NCI-H1105 (cell line): ENCODE measurements at regions not wholly inside any gene's neighbourhood (a gene's known extent, or its start where the extent isn't known, plus 50 kb on each side); places are given as distances from the start of the nearest gene placed in this dataset.
"Not testable (repeated sequence)": the region's sequence is repeated elsewhere in the genome, so short reads cannot be mapped to it uniquely, and the experiment has no call there.

ENCODE experiments used
- DNase-seq: peaks from one replicate; lab custom pipeline; 2025; lab: John Stamatoyannopoulos, UW

DNA sequence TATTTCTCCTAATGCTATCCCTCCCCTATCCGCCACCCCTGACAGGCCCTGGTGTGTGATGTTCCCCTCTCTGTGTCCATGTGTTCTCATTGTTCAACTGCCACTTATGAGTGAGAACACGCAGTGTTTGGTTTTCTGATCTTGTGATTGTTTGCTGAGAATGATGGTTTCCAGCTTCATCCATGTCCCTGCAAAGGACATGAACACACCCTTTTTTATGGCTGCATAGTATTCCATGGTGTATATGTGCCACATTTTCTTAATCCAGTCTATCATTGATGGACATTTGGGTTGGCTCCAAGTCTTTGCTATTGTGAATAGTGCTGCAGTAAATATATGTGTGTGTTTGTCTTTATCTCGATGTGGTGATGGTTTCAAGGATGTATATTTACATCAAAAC is 353.4 kb downstream of the PTPRU start:
- not testable (repeated sequence) for DNase-seq

- no peak for DNase-seq
These were observed 350.8 kb downstream of the PTPRU start for GRCh38 chr1:29586991-29587745.

DNA sequence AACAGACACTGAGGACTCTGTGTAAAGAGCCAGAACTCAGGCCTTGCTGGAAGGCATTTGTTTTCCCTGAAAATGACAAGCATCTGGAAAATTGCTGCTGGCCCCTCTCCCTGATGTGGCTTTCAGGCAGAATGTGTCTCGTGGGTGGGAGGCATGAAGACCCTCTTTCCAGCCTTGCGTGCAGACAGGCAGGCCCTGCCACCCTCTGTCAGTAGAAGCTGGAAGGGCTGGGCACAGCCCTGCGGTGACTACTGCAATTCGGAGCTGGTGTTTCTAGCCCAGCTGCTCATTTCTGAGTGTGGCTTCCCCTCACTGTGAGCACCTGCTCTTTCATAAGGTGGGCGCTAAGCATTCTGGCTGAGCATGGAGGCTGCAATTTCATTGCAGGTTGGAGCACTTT is 349.9 kb downstream of the PTPRU start:
- no peak for DNase-seq

DNA sequence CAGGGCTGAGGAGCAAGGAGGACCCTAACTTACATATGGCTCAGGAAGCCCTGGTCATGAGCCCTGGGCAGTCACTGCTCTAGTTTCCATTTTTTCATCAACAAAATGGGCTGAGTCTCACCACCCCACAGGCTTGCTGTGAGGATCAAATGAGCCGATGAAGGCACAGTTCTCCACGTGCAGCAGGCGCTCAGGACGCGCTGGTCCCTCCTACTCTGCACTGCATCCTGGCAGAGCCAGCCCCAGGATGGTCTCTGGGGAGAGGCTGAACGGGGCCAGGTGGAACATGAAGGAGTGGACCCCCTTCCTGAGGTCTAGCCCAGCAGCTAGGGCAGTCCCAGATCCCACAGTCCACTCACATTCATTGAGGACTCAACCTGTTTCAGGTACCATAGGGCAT is 349.3 kb downstream of the PTPRU start:
- no peak for DNase-seq

DNA sequence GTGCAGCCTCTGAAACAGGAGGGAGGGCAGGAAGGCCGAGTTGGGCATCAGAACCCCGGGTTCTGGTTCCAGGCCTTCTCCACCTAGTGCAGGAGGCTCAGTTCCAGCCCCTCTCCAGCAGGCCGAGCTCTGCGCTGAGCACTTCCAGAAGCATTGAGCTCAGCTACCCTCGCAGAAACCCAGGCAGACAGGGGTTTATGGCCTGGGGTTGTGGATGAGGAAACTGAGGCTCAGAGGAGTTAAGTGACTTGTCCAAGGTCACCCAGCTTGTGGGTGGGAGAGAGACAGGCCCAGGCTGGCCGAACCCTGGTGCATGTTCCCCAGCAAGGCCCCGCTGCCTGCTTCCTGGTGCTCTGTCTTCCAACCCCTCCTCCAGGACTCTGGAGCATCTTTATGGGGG is 348.9 kb downstream of the PTPRU start:
- no peak for DNase-seq

DNA sequence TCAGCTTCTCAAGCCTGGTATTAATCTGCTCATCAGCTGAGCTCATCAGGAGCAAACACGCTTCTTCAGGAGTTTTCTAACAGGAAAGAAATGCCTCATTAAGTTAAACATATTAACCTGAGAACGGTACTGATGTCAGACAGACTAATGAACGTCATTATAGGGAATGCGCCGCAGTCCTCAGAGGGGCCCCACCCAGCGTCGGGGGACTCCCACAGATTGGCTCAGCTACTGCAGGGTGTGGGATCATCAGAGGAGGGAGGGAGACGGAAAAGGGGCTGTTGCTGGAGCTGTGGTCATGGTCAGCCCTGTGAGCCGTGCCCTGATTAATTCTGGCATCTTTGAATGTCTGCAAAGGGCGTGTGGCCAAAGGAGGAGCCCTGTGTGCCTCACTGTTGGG is 348.5 kb downstream of the PTPRU start:
- DNase-seq: no peak

DNA sequence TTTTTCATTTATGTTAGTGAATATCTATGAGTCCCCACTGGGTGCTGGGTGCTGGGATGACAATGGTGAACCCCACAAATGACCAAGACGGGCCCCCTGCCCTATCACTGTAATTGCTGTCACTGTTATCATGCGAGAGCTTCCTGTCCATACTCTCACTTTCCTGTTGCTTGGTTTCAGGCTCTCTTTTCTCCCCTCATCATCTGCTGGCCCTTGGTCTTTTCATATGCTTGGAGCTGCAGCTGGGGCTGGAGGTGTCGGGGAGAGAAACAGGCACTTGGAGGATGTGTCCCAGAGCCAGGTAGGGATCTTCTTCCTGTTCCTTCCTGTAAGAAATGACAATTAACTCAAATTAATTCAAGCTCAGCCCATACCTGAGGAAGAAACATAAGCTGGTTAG is 348.0 kb downstream of the PTPRU start:
- DNase-seq: no peak

- DNase-seq: no peak
These were observed 347.4 kb downstream of the PTPRU start for GRCh38 chr1:29583727-29584126.

DNA sequence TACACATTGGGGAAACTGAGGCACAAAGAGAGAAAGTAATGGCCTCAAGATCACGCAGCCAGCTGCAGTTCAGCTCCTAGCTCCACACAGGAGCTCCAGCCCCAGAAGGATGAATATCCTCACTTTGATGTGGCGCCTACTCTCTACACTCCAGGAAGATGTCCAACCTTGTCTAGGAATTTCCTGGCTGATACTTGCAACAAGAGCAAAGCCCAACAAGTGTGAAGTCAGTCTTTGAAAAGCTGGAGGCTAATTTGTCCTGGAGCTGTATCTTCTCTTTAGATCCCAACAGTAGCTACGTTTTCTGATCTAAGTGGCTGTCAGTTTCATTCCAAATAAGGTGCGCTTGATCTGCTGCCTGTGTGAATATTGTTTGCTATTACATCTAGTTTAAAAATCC is 344.9 kb downstream of the PTPRU start:
- no peak for DNase-seq

- DNase-seq: no peak
These were observed 343.6 kb downstream of the PTPRU start for GRCh38 chr1:29579821-29580425.

- no peak for DNase-seq
These were observed 341.2 kb downstream of the PTPRU start for GRCh38 chr1:29577512-29577911.

- peak; percentile 28 for DNase-seq
These were observed 340.2 kb downstream of the PTPRU start for GRCh38 chr1:29576510-29576909.

GRCh38 chr1:29575826-29576225 is 339.5 kb downstream of the PTPRU start:
- no peak for DNase-seq

DNA sequence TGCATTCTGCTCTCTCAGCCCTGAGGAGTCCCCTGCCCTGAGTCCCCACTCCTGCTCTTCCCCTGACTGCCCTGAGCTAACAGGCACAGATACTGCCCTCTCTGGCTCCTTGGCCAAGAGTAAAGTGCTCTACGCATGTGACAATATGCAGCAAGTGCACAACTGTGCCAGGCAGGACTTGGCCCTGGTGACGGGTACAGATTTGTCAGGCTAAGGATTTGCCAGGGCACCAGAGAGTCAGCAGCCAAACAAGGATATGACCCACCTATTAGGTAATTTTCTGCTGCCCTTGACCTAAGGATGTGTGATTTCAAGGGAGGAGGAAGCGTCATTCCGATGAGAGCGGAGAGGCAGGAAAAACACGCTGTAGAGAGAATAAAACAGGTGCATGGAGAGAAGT is 339.0 kb downstream of the PTPRU start:
- no peak for DNase-seq

DNA sequence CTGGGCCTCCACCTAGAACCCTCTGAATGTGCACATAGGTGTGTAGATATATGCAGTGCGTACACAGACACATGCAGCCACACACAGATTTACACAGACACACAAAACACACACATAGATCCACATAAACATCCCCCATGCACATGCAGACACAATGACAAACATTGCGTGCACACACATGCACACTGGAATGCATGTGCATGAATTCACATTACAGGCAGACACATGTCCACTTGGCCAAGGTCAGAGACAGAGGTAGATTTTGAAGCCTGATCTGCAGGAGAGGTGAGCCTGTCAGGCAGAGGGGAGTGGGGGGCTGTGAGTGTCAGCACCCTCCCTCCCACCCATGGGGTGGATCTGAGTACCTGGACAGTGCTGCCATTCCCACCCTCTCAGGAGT is 338.5 kb downstream of the PTPRU start:
- no peak for DNase-seq

GRCh38 chr1:29569971-29570634 is 333.8 kb downstream of the PTPRU start:
- no peak for DNase-seq

DNA sequence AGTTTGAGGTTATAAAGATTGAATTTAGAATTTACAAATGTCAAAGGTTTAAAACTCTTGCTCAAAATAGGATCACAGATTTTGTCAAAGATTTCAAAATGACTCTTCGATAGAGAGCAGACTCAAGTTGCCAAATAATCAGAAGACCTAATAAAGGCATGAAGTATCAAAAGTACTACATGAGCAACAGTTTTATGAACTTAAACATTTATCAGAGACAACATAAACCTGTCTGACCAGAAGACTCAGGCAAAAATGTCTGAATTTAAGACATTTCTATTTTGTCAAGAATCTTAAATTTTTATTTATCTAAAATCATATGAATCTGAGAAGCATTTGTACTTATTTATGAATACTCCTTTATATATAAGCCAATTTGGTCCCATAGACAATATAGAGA is 330.9 kb downstream of the PTPRU start:
- DNase-seq: no peak

DNA sequence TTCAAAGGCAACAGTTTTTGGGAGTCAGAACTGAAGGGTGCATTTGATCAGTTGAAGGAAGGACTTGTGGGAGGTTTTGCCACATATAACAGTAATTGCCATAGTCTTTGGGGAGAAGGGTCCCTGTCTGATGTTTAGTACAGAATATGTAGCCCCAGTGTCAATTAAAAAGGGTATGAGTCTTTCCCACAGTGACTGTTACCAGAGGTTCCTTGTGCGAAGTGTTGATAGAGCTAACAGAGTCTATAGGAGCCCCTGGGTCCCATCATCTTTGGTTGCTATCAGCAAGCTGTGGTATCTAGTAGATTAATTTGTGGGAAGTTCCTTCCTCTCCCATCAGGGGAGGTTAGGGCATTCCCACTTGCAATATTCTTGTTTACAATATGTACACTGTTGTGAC is 329.2 kb downstream of the PTPRU start:
- DNase-seq: no peak

DNA sequence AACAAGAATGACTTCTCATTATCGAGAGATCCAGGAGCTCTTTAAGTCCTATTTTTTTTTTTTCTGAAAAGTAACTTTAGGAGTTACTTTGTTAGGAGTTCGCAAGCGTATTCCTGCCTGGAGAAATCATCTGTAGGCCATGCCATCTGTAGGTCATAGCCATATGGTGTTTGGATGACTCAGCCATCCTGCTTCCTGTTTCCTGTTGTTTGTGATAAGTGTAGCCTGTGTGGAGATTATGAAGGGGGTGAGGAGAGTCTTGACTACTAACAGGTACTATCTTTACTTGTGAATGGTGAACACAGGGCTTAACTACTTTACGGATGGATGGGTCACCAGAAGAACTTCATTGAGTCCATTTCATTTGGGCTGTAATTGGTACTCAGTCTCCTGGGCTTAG is 327.2 kb downstream of the PTPRU start:
- no peak for DNase-seq

DNA sequence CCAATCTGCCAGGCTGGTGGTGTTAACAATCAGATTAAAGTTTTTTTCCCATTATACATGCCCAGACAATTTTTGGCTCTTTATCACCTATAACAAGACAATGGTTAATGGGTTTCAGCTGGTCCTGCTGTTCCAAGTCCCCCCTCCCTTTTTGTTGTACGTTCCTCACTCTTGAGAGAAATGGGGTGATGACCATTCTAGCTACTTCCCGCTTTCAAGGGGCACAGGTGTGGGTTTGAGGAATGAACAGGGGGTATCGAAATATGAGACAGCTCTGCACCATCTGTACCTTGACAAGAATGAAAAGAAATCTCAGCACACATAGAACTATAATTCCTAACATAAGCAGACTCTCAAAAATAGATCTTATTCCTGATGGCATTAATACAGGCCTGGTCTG is 326.8 kb downstream of the PTPRU start:
- DNase-seq: no peak

- no peak for DNase-seq
These were observed 322.7 kb downstream of the PTPRU start for GRCh38 chr1:29559056-29559455.

DNA sequence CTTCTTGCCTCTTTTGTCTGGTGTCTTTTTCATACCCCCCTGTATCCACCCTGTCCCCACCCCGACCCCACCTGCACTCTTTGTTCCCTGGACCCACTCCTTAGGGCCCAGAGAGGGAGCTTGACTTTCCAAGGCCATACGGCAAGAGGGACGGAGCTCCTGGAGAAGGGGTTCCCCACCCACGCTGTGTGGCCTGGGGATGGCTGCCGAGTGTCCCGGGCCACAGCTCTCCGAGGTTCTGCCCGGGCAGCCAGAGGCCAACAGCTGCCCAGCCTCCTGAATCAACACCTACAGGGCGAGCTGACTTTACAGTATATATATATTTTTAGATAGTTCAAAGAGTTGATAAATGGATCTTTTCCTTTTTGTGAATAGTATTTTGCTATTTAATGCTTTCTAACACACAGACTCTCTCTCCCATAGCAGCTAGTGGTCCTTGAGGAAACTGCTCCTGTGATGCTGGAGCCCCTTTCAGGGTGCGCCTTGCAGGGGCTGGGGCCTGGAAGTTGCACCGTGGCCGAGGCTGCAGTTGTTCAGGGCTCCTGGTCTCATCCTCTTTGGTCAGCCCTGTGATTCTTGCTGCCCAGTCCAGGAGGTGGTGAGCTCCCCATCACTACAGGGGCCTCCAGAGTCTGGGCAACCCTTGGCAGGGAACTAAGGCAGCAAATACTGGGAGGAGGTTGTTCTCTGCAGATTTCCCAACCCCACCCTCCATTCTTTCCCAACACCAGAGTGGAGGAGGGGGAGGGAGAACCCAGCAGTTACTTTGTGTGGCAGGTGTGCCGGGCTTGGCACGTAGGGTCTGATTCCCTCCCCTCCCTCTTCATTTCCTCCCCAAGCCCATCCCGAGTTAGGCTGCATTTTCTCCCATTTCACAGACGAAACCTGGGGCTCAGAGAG is 321.6 kb downstream of the PTPRU start:
- DNase-seq: no peak
